ENCODE measurements at regions not wholly inside any gene's neighbourhood (a gene's known extent, or its start where the extent isn't known, plus 50 kb on each side); places are given as distances from the start of the nearest gene placed in this dataset.

GRCh38 chr15:77556622-77557021, 76.1 kb downstream of the LINGO1 start:
- DNase-seq (ENCODE audit: low read depth, low spot score) (no peak), FAIRE-seq (no peak)
- ChIA-PET POLR2A (no interaction called here), CTCF (interaction anchor here (1.4 kb wide), 1 partner anchor 13 kb away, joined by 6 read pairs; no protein-coding TSS in a partner anchor)
- no peak overlapping the region for H3K4me2 ChIP-seq (ENCODE audit: insufficient read depth, low read length)
- dilution Hi-C loops (cut with MboI; ENCODE audit: extremely low pct_ligation_motif_present, low sequenced_read_pairs) (no loop called here), intact Hi-C loops (cut with micrococcal nuclease) (no loop called here)
- H3K36me3 ChIP-seq (ENCODE audit: control insufficient read depth in 2 of 2, extremely low read depth in 1 of 2, insufficient read depth in 2 of 2, low read length in 2 of 2): no peaks in the 10 kb centered on the region
- H3K27me3 ChIP-seq (ENCODE audit: control insufficient read depth in 2 of 2, insufficient read depth in 2 of 2, low read length in 2 of 2): no peaks in the 10 kb centered on the region
- H3K9ac ChIP-seq (replicated peaks; ENCODE audit: extremely low read depth, insufficient read depth, low read length): no peak overlapping the region
- H3K79me2 ChIP-seq (ENCODE audit: control insufficient read depth, insufficient read depth, low read length): no peaks in the 10 kb centered on the region
- TF ChIP-seq MYC (IDR thresholded peaks at IDR 0.05; ENCODE audit: low read depth, low read length) (no peak), FOS (IDR thresholded peaks at IDR 0.05; ENCODE audit: borderline replicate concordance, insufficient read depth, low read length) (no peak), POLR2A (IDR thresholded peaks at IDR 0.05; ENCODE audit: low read depth, low read length) (no peak)
- BruUV-seq (replicated peaks): no TSS peak
- H3K9me1 ChIP-seq (replicated peaks; ENCODE audit: control insufficient read depth, extremely low read depth, insufficient read depth, low read length): no peaks in the 10 kb centered on the region
- H2AFZ ChIP-seq (ENCODE audit: low read depth, low read length): no peak overlapping the region
- no peak overlapping the region for H3K27ac ChIP-seq (ENCODE audit: insufficient read depth, low read depth, low read length)
- H3K4me3 ChIP-seq (replicated peaks in 1 of 3; ENCODE audit: insufficient read depth in 1 of 3, low read depth in 1 of 3, low read length in 3 of 3): no peak overlapping the region
- no peaks in the 10 kb centered on the region for H4K20me1 ChIP-seq (replicated peaks; ENCODE audit: control insufficient read depth, extremely low read depth, insufficient read depth, low read length)
- no peaks in the 10 kb centered on the region for H3K9me3 ChIP-seq (replicated peaks; ENCODE audit: control insufficient read depth, insufficient read depth, low read length)
- no peaks in the 10 kb centered on the region for H3K4me1 ChIP-seq (ENCODE audit: control insufficient read depth, extremely low read depth, insufficient read depth, low read length)

- Histone ChIP-seq H4K20me1 (replicated peaks; ENCODE audit: control insufficient read depth, extremely low read depth, insufficient read depth, low read length) (no peaks in the 10 kb centered on the region), H3K9me1 (replicated peaks; ENCODE audit: control insufficient read depth, extremely low read depth, insufficient read depth, low read length) (no peaks in the 10 kb centered on the region), H3K79me2 (ENCODE audit: control insufficient read depth, insufficient read depth, low read length) (no peaks in the 10 kb centered on the region), H3K4me1 (ENCODE audit: control insufficient read depth, extremely low read depth, insufficient read depth, low read length) (no peaks in the 10 kb centered on the region), H3K4me3 (replicated peaks in 1 of 3; ENCODE audit: insufficient read depth in 1 of 3, low read depth in 1 of 3, low read length in 3 of 3) (no peak overlapping the region), H3K36me3 (ENCODE audit: control insufficient read depth in 2 of 2, extremely low read depth in 1 of 2, insufficient read depth in 2 of 2, low read length in 2 of 2) (no peaks in the 10 kb centered on the region), H3K9me3 (replicated peaks; ENCODE audit: control insufficient read depth, insufficient read depth, low read length) (no peaks in the 10 kb centered on the region), H3K4me2 (ENCODE audit: insufficient read depth, low read length) (no peak overlapping the region), H3K27ac (ENCODE audit: insufficient read depth, low read depth, low read length) (no peak overlapping the region), H3K9ac (replicated peaks; ENCODE audit: extremely low read depth, insufficient read depth, low read length) (no peak overlapping the region), H3K27me3 (ENCODE audit: control insufficient read depth in 2 of 2, insufficient read depth in 2 of 2, low read length in 2 of 2) (no peaks in the 10 kb centered on the region), H2AFZ (ENCODE audit: low read depth, low read length) (no peak overlapping the region)
- BruUV-seq (replicated peaks): no TSS peak
- ChIA-PET CTCF (interaction anchor here (1.4 to 1.8 kb wide), 2 partner anchors 12 kb away, joined by 6 to 8 read pairs; no protein-coding TSS in a partner anchor), POLR2A (no interaction called here)
- DNase-seq (ENCODE audit: low read depth, low spot score) (no peak), FAIRE-seq (no peak)
- TF ChIP-seq FOS (IDR thresholded peaks at IDR 0.05; ENCODE audit: borderline replicate concordance, insufficient read depth, low read length) (no peak), GATA2 (IDR thresholded peaks at IDR 0.05; ENCODE audit: insufficient read depth, insufficient read length, low read depth, low read length) (no peak), EZH2 (IDR thresholded peaks at IDR 0.05; ENCODE audit: borderline replicate concordance, low read depth, low read length, severe bottlenecking) (no peak), MYC (IDR thresholded peaks at IDR 0.05; ENCODE audit: low read depth, low read length) (no peak)
- dilution Hi-C loops (cut with MboI; ENCODE audit: extremely low pct_ligation_motif_present, low sequenced_read_pairs): no loop called here
- intact Hi-C loops (cut with micrococcal nuclease): no loop called here
Measured at GRCh38 chr15:77555232-77555631, 77.5 kb downstream of the LINGO1 start.

Data from endothelial cell of umbilical vein (primary cell).